Fibroblast of mammary gland (primary cell): ENCODE measurements at regions not wholly inside any gene's neighbourhood (a gene's known extent, or its start where the extent isn't known, plus 50 kb on each side); places are given as distances from the start of the nearest gene placed in this dataset.
A peak's percentile ranks its signal among the peaks of the same experiment; 100 is the strongest.

ENCODE experiments used
- DNase-seq: peaks from one replicate; pipeline ENCODE4 v3.0.0-alpha.2; 2010; ENCODE audit warnings: low read depth
- H3K4me3 ChIP-seq: 2 replicates; pipeline ENCODE4 v1.5.1; 2011; ENCODE audit warnings: low read depth, mild to moderate bottlenecking, low read length, moderate library complexity; ENCODE audit not compliant: control insufficient read depth
- TF ChIP-seq, protein P1 (sequence below): conservative IDR thresholded peaks from 2 replicates; pipeline ENCODE4 v1.5.1; 2011; ENCODE audit warnings: low read depth, low read length, inconsistent platforms; ENCODE audit not compliant: control insufficient read depth, insufficient read depth

- H3K4me3 ChIP-seq = no peak overlapping the region
- TF ChIP-seq, protein P1, sequence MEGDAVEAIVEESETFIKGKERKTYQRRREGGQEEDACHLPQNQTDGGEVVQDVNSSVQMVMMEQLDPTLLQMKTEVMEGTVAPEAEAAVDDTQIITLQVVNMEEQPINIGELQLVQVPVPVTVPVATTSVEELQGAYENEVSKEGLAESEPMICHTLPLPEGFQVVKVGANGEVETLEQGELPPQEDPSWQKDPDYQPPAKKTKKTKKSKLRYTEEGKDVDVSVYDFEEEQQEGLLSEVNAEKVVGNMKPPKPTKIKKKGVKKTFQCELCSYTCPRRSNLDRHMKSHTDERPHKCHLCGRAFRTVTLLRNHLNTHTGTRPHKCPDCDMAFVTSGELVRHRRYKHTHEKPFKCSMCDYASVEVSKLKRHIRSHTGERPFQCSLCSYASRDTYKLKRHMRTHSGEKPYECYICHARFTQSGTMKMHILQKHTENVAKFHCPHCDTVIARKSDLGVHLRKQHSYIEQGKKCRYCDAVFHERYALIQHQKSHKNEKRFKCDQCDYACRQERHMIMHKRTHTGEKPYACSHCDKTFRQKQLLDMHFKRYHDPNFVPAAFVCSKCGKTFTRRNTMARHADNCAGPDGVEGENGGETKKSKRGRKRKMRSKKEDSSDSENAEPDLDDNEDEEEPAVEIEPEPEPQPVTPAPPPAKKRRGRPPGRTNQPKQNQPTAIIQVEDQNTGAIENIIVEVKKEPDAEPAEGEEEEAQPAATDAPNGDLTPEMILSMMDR = no peak
- DNase-seq = peak; percentile 1
Measured at GRCh38 chr12:131249246-131250027, 295.7 kb downstream of the ADGRD1 start.

GRCh38 chr12:131250028-131250950 lies 296.6 kb downstream of the ADGRD1 start:
- TF ChIP-seq, protein P1 = no peak
- DNase-seq = no peak
- no peak overlapping the region for H3K4me3 ChIP-seq

DNA sequence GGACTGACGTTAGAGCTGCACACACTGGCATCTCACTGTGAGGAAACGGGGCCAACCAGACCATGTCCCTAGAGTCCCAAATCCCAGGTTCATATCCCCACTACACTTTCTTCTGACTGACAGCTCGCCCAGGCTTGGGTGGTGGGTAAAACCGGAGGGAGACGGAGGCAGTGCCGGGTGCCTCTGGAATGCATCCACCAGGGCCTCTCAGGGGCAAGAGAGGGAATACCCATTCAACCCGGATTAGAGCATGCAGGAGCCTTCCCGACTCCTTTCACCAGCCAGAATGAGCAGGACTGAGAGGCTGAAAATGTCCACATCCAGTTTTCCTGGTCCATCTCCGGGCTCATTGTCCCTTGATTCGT lies 297.2 kb downstream of the ADGRD1 start:
- TF ChIP-seq, protein P1 = no peak
- H3K4me3 ChIP-seq = no peak overlapping the region
- no peak for DNase-seq

DNA sequence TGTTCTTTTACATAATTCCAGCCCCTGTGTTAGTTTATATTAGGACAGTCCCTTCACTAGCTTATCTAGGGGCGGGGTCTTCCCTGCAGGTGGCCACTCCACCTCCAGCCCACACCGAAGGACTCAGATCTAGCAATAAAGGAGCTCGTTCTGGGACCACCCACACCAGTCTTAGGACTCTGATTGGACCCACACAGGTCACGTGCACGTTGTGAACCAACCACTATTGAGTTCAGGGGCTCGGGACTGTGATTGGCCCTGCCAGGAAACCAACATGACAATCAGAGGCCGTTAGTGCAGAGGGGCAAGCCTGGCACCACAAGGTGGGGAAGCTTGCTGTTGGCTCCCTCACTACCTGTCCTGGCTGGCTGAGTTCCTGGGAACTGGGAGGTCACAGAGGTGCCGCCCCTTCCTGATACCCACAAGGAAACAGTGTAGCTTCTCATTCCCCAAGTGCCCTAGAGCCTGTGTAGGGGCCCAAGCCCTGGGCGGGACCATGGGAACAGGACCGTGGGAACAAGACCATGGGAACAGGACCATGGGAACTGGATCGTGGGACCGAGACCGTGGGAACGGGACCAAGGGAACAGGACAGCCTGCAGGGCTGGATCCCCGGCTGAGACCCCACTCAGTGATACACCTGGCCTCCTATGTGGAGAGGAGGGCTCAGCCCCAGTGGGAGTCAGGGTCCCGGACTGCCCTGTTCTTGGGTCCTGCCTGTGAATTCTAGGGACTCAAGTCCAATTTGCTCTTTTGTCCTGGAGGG lies 297.8 kb downstream of the ADGRD1 start:
- TF ChIP-seq, protein P1 = no peak
- H3K4me3 ChIP-seq = no peak overlapping the region
- DNase-seq = no peak

- DNase-seq = no peak
- TF ChIP-seq, protein P1 = no peak
- H3K4me3 ChIP-seq = no peak overlapping the region
Measured at GRCh38 chr12:131253376-131254026, 299.8 kb downstream of the ADGRD1 start.

- no peak overlapping the region for H3K4me3 ChIP-seq
- TF ChIP-seq, protein P1 = no peak
- no peak for DNase-seq
Measured at GRCh38 chr12:131254374-131254773, 300.7 kb downstream of the ADGRD1 start.
